MV-4-11 (cell line): ENCODE measurements at regions not wholly inside any gene's neighbourhood (a gene's known extent, or its start where the extent isn't known, plus 50 kb on each side); places are given as distances from the start of the nearest gene placed in this dataset.

ENCODE experiments used
- DNase-seq: peaks from one replicate; lab custom pipeline; 2025; lab: John Stamatoyannopoulos, UW

- DNase-seq, result peak; percentile 74
These were observed 97.8 kb downstream of the ZFP36L2 start for GRCh38 chr2:43128559-43128955.

GRCh38 chr2:43127941-43128558 lies 98.4 kb downstream of the ZFP36L2 start:
- DNase-seq, result peak; percentile 31

DNA sequence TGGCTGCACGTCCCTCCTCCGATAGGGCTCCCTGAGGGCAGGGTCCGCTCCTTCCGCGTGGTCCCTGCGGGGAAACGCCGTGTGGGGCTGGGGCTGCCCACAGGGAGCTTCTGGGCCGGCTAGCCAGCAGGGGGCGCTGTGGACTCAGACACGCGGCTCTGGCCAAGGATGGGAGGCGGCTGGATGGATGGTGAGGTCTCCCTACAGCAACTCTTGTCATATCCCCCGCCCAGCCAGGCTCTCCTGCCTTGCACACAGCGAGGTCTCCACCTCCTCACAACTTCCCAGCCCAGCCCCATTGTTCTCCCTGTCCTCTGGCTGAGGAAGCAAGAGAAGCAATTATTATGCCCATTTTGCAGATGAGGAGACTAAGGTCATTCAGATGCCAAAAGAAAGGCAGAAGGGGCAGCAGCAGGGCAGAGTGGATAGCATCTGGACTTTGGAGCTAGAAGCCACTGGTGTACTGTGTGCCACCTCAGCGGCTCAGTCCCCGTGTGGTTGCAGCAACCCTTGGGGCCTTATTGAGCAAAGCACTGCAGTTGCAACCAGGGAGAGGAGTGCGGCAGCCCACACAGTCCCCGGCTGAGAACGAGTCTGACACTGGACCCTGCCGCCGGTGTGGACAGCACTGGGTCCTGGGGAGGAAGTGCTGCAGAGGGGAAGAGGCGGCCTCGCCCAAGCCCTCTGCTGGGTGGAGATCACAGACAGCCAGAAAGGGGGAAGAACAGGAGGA lies 99.0 kb downstream of the ZFP36L2 start:
- DNase-seq, result peak; percentile 79

- no peak for DNase-seq
These were observed 99.6 kb downstream of the ZFP36L2 start for GRCh38 chr2:43126817-43127207.

- no peak for DNase-seq
These were observed 101.1 kb downstream of the ZFP36L2 start for GRCh38 chr2:43125090-43125998.

DNA sequence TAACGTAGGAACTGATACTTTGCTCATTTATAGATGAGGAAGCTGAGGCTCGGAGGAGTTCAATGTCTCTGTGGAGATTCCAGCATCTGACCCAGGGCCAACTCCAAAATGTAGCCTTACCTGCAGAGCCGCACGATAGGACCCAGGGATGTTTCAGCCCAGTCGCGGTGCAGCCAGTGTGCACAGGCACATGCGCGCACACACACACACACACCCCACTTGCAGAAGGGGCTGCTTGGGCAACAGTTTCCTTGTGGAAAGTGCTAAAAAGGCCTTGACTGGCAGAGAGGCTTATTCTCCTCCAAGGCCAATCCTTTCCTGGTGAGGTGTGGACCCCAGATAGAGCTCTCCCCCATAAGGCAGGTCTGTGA lies 101.7 kb downstream of the ZFP36L2 start:
- peak; percentile 52 for DNase-seq

DNA sequence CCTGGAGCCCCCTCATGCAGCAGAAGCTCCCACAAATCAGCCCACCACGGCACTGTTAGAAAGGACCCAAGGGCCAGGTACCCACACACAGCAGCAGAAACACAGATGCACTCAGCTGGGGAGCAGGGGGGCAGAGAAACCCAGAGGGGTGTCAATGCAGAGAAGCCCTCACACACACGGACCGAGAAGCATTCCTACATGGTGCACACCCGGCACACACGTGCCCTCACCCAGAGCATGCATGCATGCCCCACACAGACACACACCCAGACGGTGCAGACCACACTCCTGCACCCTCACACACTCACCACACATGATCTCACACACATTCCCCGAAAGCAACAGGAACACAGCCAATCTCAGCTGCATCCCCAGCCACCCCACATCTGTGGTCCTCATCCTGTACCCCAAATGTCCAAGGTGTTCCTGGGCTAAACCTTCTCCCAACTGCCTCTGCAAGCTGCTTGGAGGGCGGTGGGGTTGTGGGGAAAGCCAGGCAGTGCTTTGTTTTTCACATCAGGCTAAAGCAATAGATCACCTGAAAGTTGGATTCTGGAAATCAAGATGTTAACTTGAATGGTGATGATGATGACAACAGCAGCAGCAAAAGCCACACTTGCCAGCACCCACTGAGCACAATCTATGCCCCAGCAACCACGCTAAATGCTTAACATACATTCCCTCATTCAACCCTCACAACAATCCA lies 102.3 kb downstream of the ZFP36L2 start:
- no peak for DNase-seq

DNA sequence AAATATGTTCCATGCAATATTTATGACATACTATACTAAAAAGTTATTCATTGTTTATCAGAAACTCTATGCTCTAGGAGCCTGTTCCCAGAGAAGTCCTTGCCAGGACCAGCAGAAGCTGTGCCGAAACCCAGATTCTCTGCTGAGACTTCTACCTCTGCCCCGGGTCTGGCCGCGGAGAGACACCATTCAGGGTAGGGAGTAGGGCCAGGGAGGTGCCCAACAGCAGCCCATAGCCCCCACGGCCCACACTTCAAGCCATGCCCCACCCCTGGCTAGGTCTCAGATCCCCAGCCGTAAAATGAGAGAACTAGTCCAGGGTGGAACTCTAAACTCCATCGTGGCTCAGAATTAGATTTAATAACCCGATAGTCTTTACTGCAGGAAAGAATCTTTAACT lies 102.9 kb downstream of the ZFP36L2 start:
- no peak for DNase-seq

GRCh38 chr2:43123028-43123427 lies 103.4 kb downstream of the ZFP36L2 start:
- DNase-seq, result no peak

GRCh38 chr2:43121580-43122314 lies 104.7 kb downstream of the ZFP36L2 start:
- DNase-seq, result no peak

DNA sequence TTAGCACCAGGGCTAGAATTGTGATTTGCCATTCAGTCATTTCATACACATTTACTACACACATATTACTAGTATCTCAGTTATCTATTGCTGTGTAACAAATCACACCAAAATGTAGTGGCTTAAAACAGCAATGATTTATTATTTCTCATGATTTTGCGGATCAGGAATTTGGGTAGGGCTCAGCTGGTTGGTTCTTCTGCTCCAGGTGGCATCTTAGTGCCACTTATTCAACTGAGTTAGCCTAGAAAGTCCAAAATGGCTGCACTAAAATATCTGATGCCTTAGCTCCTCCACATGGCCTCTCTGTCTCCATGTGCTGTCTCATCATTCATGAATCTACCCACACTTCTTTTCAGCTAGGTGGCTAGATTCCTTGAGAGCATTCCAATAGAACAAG lies 107.1 kb downstream of the ZFP36L2 start:
- no peak for DNase-seq

- DNase-seq, result no peak
These were observed 108.8 kb downstream of the ZFP36L2 start for GRCh38 chr2:43117521-43118143.

- DNase-seq, result no peak
These were observed 109.4 kb downstream of the ZFP36L2 start for GRCh38 chr2:43116988-43117387.

DNA sequence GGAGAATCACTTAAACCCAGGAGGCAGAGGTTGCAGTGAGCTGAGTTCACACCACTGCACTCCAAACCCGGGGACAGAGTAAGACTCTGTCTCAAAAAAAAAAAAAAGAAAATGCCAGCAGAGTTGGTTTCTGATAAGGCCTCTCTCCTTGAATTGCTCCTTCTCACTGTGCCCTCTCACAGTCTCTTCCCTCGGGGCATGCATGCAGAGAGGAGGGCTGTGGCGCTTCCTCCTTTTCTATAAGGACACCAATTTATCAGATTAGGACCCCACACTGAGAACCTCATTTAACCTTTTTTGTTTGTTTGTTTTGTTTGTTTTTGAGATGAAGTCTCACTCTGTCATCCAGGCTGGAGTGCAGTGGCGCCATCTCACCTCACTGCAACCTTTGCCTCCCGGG lies 110.5 kb downstream of the ZFP36L2 start:
- DNase-seq, result no peak

GRCh38 chr2:43114210-43114609 lies 112.2 kb downstream of the ZFP36L2 start:
- DNase-seq, result peak; percentile 21

DNA sequence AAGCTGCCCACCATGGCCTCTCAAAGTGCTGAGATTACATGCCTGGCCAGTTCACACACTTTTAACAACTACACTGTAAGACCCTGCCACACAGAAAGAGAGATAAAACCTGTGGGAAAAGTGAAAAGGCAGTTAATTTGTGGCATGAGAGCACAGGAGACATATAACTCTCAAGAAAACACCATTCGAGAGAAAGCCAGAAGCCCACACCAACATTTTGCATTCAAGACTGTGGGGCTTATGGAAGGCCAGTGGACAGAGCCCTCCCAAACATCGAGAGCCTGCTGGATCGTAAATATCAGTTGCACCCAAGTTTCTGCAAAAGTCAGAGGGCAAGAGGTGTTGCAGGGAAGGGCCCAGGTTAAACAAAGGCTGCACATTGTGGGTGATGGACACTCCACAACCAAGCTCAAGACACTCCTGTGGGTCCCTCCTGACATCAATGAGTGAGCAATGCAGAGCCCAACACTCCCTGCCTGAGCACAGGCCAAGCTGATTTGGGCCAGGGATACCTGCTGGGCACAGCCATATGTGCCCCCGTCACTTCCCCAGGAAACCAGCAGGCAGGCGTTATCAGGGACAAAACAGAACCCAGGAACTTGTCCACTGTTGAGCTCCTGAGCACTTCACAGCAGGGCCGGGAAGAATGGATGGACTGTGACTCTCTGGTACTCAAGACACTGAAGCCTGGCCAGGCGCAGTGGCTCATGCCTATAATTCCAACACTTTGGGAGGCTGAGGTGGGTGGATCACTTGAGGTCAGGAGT lies 114.4 kb downstream of the ZFP36L2 start:
- DNase-seq, result no peak

GRCh38 chr2:43110442-43110871 lies 115.9 kb downstream of the ZFP36L2 start:
- DNase-seq, result no peak

GRCh38 chr2:43109261-43109743 lies 117.1 kb downstream of the ZFP36L2 start:
- peak; percentile 99 for DNase-seq

DNA sequence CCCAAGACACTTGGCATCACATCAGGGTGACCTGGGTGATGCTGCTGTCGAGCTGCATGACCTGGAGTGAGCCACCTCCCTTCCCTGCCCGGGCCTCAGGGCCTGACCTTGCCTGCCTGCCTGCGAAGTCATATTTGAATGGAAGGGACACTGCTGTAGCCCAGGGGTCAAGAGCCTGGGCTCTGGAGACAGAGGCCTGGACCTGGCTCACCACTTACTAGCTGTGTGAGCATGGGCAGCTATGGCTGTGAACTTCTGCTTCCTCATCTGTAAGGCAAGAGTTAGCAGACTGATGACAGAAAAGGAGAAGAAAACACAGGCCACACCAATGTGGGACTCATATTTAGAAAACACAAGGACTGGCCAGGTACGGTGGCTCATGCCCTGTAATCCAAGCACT lies 118.7 kb downstream of the ZFP36L2 start:
- DNase-seq, result peak; percentile 77
